ENCODE measurements at regions not wholly inside any gene's neighbourhood (a gene's known extent, or its start where the extent isn't known, plus 50 kb on each side); places are given as distances from the start of the nearest gene placed in this dataset.

GRCh38 chr7:118478236-118478635, 253.7 kb downstream of the ANKRD7 start:
- H3K4me3 ChIP-seq (ENCODE audit: low read depth, low read length), result no peak overlapping the region
- no peak for TF ChIP-seq CTCF (conservative IDR thresholded peaks at IDR 0.05; ENCODE audit: low read depth, low read length)
- no peak for DNase-seq (ENCODE audit: low read depth)

- DNase-seq (ENCODE audit: low read depth), result no peak
- TF ChIP-seq CTCF (conservative IDR thresholded peaks at IDR 0.05; ENCODE audit: low read depth, low read length), result no peak
- H3K4me3 ChIP-seq (ENCODE audit: low read depth, low read length), result no peak overlapping the region
Observed at GRCh38 chr7:118478931-118479330, 254.4 kb downstream of the ANKRD7 start.

GRCh38 chr7:118492466-118492865, 268.0 kb downstream of the ANKRD7 start:
- no peak overlapping the region for H3K4me3 ChIP-seq (ENCODE audit: low read depth, low read length)
- no peak for DNase-seq (ENCODE audit: low read depth)
- no peak for TF ChIP-seq CTCF (conservative IDR thresholded peaks at IDR 0.05; ENCODE audit: low read depth, low read length)

- TF ChIP-seq CTCF (conservative IDR thresholded peaks at IDR 0.05; ENCODE audit: low read depth, low read length), result no peak
- H3K4me3 ChIP-seq (ENCODE audit: low read depth, low read length), result no peak overlapping the region
- DNase-seq (ENCODE audit: low read depth), result no peak
Observed at GRCh38 chr7:118496138-118496644, 271.7 kb downstream of the ANKRD7 start.

GRCh38 chr7:118502235-118502634, 277.7 kb downstream of the ANKRD7 start:
- H3K4me3 ChIP-seq (ENCODE audit: low read depth, low read length), result no peak overlapping the region
- TF ChIP-seq CTCF (conservative IDR thresholded peaks at IDR 0.05; ENCODE audit: low read depth, low read length), result no peak
- no peak for DNase-seq (ENCODE audit: low read depth)

GRCh38 chr7:118511146-118511545, 286.6 kb downstream of the ANKRD7 start:
- TF ChIP-seq CTCF (conservative IDR thresholded peaks at IDR 0.05; ENCODE audit: low read depth, low read length), result no peak
- H3K4me3 ChIP-seq (ENCODE audit: low read depth, low read length), result no peak overlapping the region
- DNase-seq (ENCODE audit: low read depth), result no peak

GRCh38 chr7:118517275-118517674, 292.8 kb downstream of the ANKRD7 start:
- no peak for TF ChIP-seq CTCF (conservative IDR thresholded peaks at IDR 0.05; ENCODE audit: low read depth, low read length)
- DNase-seq (ENCODE audit: low read depth), result peak; percentile 0
- H3K4me3 ChIP-seq (ENCODE audit: low read depth, low read length), result no peak overlapping the region

Data from choroid plexus epithelial cell (primary cell).